Thoracic aorta (tissue), 2 donors: ENCODE measurements at regions not wholly inside any gene's neighbourhood (a gene's known extent, or its start where the extent isn't known, plus 50 kb on each side); places are given as distances from the start of the nearest gene placed in this dataset.

Source experiments
- ATAC-seq: fragments of 150-250 bp; one replicate; pipeline ENCODE4 v1.8.0; 2017; ENCODE audit warnings: low read depth; ENCODE audit not compliant: insufficient number of reproducible peaks, low FRiP score
- DNase-seq: peaks from one replicate; pipeline ENCODE4 v3.0.0-alpha.2; 2020; ENCODE audit warnings: low spot score
- H3K27ac ChIP-seq, 2 donors: fragments of 200-600 bp; sonication (generic); 1 replicate in 1 of 2; 2 replicates in 1 of 2; pipeline ENCODE4 v1.5.1; 2016; ENCODE audit warnings: mild to moderate bottlenecking in 2 of 2, moderate library complexity in 2 of 2
- H3K27me3 ChIP-seq: fragments of 200-600 bp; sonication (generic); replicated peaks from 2 replicates; pipeline ENCODE4 v1.6.0; 2016; ENCODE audit warnings: mild to moderate bottlenecking; ENCODE audit not compliant: insufficient read depth
- H3K36me3 ChIP-seq: fragments of 200-600 bp; sonication (generic); one replicate; pipeline ENCODE4 v1.5.1; 2016
- H3K4me1 ChIP-seq, 2 donors: fragments of 200-600 bp; sonication (generic); 1 replicate in 1 of 2; 2 replicates in 1 of 2; pipeline versions ENCODE4 v1.5.1 to v1.6.0; 2016; ENCODE audit warnings: low read depth in 2 of 2, mild to moderate bottlenecking in 1 of 2; ENCODE audit not compliant: control insufficient read depth in 1 of 2
- H3K4me3 ChIP-seq: fragments of 200-600 bp; sonication (generic); 2 replicates; pipeline ENCODE4 v1.5.1; 2016; ENCODE audit warnings: mild to moderate bottlenecking
- H3K9me3 ChIP-seq: fragments of 200-600 bp; sonication (generic); 2 replicates; pipeline ENCODE4 v1.5.1; 2016
- TF ChIP-seq, protein P1 (sequence below): fragments of 200-600 bp; sonication (generic); IDR thresholded peaks from one replicate; pipeline ENCODE4 v1.5.1; 2019; ENCODE audit warnings: antibody characterized with exemption

DNA sequence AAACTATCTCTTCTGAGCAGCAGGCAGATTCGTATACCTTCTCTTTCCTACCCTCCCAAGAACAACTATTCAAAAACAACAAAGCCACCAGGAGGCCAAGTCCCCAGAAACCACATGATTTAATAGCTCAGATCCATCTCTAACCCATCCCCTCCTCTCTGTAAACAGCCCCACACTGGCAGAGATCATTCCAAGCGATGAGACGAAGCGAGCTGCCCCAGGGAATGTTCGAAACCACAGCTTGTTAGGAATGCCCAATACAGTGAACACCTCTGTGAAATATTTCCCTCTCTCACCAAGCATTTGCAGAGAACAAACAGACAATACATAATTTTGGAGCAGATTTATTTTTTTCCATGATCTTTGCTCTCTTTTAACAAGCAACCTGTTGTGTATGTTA is 231.8 kb downstream of the SOD2 start:
- H3K9me3 ChIP-seq = no peaks in the 10 kb centered on the region
- no peak overlapping the region for H3K27ac ChIP-seq
- ATAC-seq = no peak
- H3K36me3 ChIP-seq = no peaks in the 10 kb centered on the region
- H3K4me1 ChIP-seq = peaks cover 3 to 14% of the 10 kb centered on the region in 2 donors
- no peak for DNase-seq
- TF ChIP-seq, protein P1, sequence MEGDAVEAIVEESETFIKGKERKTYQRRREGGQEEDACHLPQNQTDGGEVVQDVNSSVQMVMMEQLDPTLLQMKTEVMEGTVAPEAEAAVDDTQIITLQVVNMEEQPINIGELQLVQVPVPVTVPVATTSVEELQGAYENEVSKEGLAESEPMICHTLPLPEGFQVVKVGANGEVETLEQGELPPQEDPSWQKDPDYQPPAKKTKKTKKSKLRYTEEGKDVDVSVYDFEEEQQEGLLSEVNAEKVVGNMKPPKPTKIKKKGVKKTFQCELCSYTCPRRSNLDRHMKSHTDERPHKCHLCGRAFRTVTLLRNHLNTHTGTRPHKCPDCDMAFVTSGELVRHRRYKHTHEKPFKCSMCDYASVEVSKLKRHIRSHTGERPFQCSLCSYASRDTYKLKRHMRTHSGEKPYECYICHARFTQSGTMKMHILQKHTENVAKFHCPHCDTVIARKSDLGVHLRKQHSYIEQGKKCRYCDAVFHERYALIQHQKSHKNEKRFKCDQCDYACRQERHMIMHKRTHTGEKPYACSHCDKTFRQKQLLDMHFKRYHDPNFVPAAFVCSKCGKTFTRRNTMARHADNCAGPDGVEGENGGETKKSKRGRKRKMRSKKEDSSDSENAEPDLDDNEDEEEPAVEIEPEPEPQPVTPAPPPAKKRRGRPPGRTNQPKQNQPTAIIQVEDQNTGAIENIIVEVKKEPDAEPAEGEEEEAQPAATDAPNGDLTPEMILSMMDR = no peak
- no peaks in the 10 kb centered on the region for H3K27me3 ChIP-seq
- no peak overlapping the region for H3K4me3 ChIP-seq

DNA sequence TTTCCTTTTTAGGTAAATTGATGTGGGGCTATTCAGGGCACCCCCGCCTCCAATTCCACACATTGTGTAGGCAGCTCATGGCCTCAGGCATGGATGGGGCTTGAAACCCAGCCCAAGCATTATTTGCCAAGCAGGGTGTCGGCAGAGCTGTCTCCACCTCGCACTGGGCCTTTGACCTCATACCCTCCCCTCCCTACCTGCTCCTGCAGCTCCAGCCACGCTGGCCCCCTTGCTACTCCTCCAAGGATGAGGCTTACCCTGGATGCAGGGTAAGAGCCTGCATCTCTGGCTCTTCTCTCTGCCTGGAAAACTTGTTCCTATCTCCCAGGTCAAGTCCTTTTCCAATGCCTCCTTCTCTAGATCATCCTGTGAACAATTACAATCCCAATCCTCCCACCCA is 232.6 kb downstream of the SOD2 start:
- peaks cover 3 to 19% of the 10 kb centered on the region in 2 donors for H3K4me1 ChIP-seq
- no peaks in the 10 kb centered on the region for H3K27me3 ChIP-seq
- TF ChIP-seq, protein P1 = no peak
- no peaks in the 10 kb centered on the region for H3K9me3 ChIP-seq
- no peak overlapping the region for H3K4me3 ChIP-seq
- no peaks in the 10 kb centered on the region for H3K36me3 ChIP-seq
- DNase-seq (no peak), ATAC-seq (no peak)
- no peak overlapping the region for H3K27ac ChIP-seq

DNA sequence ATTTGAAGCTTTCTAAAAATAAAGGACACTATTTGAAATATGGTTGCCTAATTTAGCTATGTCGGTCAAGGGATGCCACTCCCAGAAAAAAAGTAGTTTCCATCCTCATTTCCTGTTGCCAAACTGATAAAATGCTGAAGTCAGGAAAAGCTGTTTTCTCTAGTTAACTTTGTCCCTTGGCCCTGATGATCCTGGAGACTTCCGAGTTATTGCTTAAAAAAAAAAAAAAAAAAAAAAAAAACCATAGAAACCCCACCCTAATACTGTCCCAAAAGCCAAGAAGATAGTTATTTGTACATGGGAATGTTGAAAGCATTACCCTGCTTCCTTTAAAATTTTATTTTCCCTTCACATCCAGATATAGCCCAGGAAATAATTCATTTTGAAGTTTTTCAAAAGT is 236.7 kb downstream of the SOD2 start:
- H3K4me3 ChIP-seq = no peak overlapping the region
- ATAC-seq (no peak), DNase-seq (no peak)
- H3K9me3 ChIP-seq = no peaks in the 10 kb centered on the region
- peaks cover 0 to 7% of the 10 kb centered on the region in 2 donors for H3K4me1 ChIP-seq
- no peaks in the 10 kb centered on the region for H3K27me3 ChIP-seq
- TF ChIP-seq, protein P1 = no peak
- no peaks in the 10 kb centered on the region for H3K36me3 ChIP-seq
- H3K27ac ChIP-seq = no peak overlapping the region

DNA sequence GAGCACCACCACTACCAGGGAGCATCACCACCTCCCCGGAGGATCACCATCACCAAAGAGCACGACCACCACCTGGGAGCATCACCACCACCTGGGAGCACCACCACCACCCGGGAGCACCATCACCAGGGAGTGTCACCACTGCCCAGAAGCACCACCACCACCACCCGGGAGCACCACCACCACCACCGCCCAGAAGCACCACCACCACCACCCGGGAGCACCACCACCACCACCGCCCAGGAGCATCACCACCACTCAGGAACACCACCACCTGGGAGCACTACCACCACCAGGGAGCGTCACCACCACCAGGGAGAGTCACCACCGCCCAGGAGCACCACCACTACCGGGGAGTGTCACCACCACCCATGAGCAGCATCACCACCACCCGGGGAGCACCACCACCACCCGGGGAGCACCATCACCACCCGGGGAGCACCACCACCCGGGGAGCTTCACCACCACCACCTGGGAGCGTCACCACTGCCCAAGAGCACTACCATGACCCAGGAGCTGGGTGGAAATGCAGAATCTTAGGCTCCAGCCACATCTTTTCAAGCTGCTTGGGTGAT is 237.3 kb downstream of the SOD2 start:
- no peak for DNase-seq
- H3K27me3 ChIP-seq = no peaks in the 10 kb centered on the region
- H3K36me3 ChIP-seq = no peaks in the 10 kb centered on the region
- H3K4me1 ChIP-seq = peaks cover 0 to 7% of the 10 kb centered on the region in 2 donors
- H3K27ac ChIP-seq = no peak overlapping the region
- no peak for ATAC-seq
- TF ChIP-seq, protein P1 = no peak
- H3K9me3 ChIP-seq = no peaks in the 10 kb centered on the region
- H3K4me3 ChIP-seq = no peak overlapping the region

DNA sequence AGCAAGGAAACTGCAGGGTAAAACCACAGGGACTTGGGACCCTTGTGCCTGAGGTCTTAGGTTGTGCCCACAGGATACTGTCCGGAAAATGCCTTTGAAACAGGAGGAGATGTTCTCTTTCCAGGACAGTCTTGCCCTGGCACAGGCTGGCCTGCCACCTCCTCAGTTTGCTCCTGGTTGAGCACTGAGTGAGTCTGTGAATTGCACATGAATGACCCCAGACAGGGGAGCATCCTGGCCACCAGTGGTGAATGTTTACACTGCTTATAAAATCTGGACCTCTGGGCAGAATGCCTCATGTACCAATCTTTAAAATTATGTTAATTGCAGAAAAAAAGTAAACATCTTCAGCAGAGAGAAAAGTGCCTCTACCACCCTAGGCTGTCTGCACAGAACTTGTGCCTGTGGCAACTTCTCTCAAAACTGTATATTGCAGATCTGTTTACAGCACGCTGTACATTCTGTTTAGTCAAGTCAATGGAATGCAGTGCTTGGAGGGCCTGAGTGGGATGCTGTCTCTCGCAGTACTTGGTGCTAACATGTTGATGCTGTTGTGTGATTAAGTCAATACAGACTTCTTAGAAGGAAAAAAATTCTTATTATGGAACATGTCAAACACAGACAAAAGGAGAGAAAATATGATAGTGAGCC is 242.1 kb downstream of the SOD2 start:
- H3K27me3 ChIP-seq = no peaks in the 10 kb centered on the region
- no peak overlapping the region for H3K4me3 ChIP-seq
- TF ChIP-seq, protein P1 = no peak
- no peak for DNase-seq
- H3K36me3 ChIP-seq = no peaks in the 10 kb centered on the region
- H3K27ac ChIP-seq = no peak overlapping the region
- no peak for ATAC-seq
- peaks cover 0 to 1% of the 10 kb centered on the region in 2 donors for H3K4me1 ChIP-seq
- H3K9me3 ChIP-seq = no peaks in the 10 kb centered on the region
